ENCODE measurements at regions not wholly inside any gene's neighbourhood (a gene's known extent, or its start where the extent isn't known, plus 50 kb on each side); places are given as distances from the start of the nearest gene placed in this dataset.

- TF ChIP-seq, protein P1, sequence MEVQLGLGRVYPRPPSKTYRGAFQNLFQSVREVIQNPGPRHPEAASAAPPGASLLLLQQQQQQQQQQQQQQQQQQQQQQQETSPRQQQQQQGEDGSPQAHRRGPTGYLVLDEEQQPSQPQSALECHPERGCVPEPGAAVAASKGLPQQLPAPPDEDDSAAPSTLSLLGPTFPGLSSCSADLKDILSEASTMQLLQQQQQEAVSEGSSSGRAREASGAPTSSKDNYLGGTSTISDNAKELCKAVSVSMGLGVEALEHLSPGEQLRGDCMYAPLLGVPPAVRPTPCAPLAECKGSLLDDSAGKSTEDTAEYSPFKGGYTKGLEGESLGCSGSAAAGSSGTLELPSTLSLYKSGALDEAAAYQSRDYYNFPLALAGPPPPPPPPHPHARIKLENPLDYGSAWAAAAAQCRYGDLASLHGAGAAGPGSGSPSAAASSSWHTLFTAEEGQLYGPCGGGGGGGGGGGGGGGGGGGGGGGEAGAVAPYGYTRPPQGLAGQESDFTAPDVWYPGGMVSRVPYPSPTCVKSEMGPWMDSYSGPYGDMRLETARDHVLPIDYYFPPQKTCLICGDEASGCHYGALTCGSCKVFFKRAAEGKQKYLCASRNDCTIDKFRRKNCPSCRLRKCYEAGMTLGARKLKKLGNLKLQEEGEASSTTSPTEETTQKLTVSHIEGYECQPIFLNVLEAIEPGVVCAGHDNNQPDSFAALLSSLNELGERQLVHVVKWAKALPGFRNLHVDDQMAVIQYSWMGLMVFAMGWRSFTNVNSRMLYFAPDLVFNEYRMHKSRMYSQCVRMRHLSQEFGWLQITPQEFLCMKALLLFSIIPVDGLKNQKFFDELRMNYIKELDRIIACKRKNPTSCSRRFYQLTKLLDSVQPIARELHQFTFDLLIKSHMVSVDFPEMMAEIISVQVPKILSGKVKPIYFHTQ (CRISPR knock-in tag; IDR thresholded peaks at IDR 0.05), result no peak
- no peak for TF ChIP-seq KAT7 (CRISPR knock-in tag; IDR thresholded peaks at IDR 0.05; ENCODE audit: borderline replicate concordance)
- TF ChIP-seq GABPB1 (CRISPR knock-in tag; IDR thresholded peaks at IDR 0.05), result no peak
- no peak for TF ChIP-seq CTCF (IDR thresholded peaks at IDR 0.05)
- no peak for TF ChIP-seq HMGXB4 (CRISPR knock-in tag; IDR thresholded peaks at IDR 0.05)
- TF ChIP-seq, protein P2, sequence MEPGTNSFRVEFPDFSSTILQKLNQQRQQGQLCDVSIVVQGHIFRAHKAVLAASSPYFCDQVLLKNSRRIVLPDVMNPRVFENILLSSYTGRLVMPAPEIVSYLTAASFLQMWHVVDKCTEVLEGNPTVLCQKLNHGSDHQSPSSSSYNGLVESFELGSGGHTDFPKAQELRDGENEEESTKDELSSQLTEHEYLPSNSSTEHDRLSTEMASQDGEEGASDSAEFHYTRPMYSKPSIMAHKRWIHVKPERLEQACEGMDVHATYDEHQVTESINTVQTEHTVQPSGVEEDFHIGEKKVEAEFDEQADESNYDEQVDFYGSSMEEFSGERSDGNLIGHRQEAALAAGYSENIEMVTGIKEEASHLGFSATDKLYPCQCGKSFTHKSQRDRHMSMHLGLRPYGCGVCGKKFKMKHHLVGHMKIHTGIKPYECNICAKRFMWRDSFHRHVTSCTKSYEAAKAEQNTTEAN (CRISPR knock-in tag; IDR thresholded peaks at IDR 0.05), result no peak
- no peak for TF ChIP-seq E2F4 (CRISPR knock-in tag; IDR thresholded peaks at IDR 0.05; ENCODE audit: borderline replicate concordance, low read depth)
- no peak for TF ChIP-seq ELF4 (CRISPR knock-in tag; IDR thresholded peaks at IDR 0.05; ENCODE audit: low read depth)
- no peak for TF ChIP-seq JUN (CRISPR knock-in tag; IDR thresholded peaks at IDR 0.05)
- no peak for TF ChIP-seq ATF3 (CRISPR knock-in tag; conservative IDR thresholded peaks at IDR 0.05)
- TF ChIP-seq CREB1 (CRISPR knock-in tag; IDR thresholded peaks at IDR 0.05), result no peak
Observed at GRCh38 chr4:11544211-11544610, 115.5 kb upstream of the HS3ST1 start.
